Stimulated activated CD8-positive, alpha-beta memory T cell treated with anti-CD3 and anti-CD28 coated beads, Interleukin-15, amount 100 ng/mL, for 4 hours (primary cell): ENCODE measurements at regions not wholly inside any gene's neighbourhood (a gene's known extent, or its start where the extent isn't known, plus 50 kb on each side); places are given as distances from the start of the nearest gene placed in this dataset.
A peak's percentile ranks its signal among the peaks of the same experiment; 100 is the strongest.
"Not testable (repeated sequence)": the region's sequence is repeated elsewhere in the genome, so short reads cannot be mapped to it uniquely, and the experiment has no call there.

Experiments
- DNase-seq, 2 donors: peaks; one replicate each; pipeline ENCODE4 v3.0.0-alpha.2; 2020; ENCODE audit warnings: low read depth in 2 of 2

GRCh38 chrX:155819966-155820491 lies 61.1 kb upstream of the VAMP7 start:
- peak in 1 of 2 donors; percentile 5 for DNase-seq

GRCh38 chrX:155819525-155819924 lies 61.6 kb upstream of the VAMP7 start:
- no peak for DNase-seq

- not testable (repeated sequence) for DNase-seq
Observed at GRCh38 chrX:155814391-155814790, 66.8 kb upstream of the VAMP7 start.

GRCh38 chrX:155779831-155780230 lies 101.3 kb upstream of the VAMP7 start:
- no peak for DNase-seq

DNA sequence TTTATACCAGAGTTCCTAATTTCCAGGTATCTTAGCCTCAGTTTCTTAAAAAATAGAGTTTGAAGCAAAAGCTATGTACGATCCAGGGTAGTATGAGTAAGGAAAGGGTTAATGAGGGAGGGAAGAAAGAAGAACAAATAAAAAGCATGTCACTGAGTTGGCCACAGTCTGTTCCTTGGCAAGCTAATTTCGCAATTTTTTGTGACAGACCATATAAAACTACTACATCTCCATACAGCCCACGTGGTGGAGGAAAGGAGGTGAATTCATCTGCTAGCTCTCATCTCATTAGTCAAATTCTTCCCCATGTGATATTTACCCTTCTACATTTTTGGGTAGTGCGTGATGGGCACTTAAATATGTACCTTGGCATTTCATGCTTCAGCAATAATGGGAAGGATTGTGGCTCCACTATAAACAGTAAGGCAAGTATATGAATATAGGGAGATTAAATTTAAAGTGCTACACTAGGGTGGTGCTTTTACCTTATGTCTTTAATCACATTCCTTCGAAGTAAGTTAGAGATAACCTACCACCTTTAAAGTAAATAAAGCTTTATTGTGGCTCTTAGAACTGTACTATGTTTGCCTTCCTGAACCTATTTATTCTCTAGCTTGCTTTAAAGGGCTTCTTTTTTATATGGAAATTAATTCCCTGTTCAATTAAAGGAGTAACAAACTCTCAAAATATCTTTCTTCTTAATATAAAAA lies 102.1 kb upstream of the VAMP7 start:
- DNase-seq, result no peak

GRCh38 chrX:155774387-155774786 lies 106.8 kb upstream of the VAMP7 start:
- no peak for DNase-seq

GRCh38 chrX:155767876-155768769 lies 113.0 kb upstream of the VAMP7 start:
- DNase-seq, result no peak

DNA sequence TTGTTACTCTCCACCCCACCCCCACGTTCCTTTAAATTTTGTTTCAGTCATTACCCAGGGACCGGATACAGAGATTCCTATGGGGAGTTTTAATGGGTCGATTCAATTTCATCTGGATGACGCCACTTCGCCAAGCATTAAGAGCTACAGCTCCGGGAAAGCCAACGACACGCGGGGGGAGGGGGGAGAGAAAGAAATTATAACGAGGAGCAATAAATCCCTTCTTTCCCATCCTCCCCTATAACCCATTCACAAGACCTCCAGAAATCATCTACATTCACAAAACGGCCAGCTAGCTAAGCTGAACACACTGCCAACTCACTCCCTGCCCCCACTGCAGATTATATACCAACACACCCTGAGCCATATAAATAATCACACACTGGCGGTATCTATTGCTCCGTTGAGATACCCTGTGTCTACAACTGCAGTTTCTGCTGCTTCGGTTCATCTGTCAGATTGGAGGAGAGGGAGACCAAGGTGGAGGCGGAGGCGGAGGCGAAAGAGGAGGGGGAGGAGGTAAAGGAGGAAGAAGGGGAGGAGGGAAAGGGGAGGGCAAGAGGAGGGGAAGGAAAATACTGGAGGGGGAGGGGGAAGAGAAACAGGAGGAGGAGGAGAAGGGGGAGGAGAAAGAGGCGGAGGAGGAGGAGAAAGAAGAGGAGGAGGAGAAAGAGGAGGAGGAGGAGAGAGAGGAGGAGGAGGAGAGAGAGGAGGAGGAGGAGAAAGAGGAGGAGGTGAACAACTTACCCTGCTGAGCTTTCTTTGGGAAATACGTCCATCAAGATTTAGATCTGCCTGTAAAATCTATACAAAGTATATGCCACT lies 113.9 kb upstream of the VAMP7 start:
- DNase-seq, result peak in 1 of 2 donors; percentile 4

- no peak for DNase-seq
Observed at GRCh38 chrX:155766321-155766720, 114.8 kb upstream of the VAMP7 start.

GRCh38 chrX:155761185-155761584 lies 120.0 kb upstream of the VAMP7 start:
- DNase-seq, result no peak

DNA sequence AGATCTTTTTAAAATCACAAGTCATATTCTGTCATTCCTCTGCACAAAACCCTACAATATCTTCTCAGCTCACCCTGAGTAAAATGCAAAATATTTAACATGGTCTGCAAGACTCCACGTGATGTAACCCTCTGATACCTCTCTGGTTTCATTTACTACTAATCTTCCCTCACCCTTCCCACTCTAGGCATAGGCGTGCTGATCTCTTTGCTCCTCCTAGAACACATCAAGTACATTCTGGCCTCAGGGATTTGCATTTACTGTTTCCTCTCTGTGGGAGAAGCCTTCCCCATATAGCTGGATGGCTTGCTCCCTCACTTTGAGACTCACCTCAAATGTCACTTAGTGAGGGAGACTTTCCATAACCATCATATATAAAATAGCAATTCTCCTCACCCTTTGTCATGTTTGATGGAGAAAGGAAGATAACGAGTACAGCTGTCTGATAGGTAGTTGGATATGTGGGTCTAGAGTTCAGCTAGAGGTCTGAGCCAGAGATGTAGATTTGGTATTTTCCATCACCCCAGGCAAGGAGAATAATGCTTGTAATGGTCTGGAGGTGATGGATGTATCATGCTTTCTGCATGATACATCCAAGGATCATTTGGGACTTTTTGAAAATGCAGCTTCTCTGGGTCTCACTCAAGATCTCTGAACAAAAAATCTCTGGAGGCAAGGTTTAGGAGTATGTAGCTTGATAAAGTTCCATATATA lies 123.9 kb upstream of the VAMP7 start:
- DNase-seq, result no peak

DNA sequence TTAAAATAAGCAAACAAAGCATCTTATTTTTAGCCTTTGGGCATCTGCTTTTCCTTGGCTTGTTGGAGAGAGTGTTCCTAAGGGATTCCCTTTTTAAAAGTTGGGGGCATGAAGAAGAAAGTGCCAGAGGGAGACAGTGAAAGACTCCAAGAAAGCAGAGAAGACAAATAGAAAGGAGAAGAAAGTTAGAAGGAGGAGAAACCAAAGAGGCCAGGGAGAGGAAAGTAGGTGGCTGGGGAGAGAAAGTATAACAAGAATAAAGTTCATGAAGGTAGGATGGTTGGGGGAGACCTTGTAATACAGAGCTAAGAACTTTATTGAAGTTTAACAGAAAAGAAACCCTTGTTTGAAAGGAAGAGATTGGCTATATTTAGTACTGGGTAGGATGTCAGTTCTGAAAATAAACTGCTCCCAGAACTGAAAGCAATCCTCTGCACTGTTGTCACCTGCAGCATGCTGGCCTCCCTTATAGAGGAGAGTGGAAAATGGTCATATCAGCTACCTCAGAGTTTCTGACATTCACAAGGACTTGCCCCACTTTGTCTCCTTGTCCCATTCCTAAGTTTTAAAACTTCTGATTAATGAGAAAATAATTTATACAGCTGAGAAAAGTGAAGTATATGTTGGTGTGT lies 125.3 kb upstream of the VAMP7 start:
- DNase-seq, result no peak

- DNase-seq, result no peak
Observed at GRCh38 chrX:155751131-155751530, 130.0 kb upstream of the VAMP7 start.

DNA sequence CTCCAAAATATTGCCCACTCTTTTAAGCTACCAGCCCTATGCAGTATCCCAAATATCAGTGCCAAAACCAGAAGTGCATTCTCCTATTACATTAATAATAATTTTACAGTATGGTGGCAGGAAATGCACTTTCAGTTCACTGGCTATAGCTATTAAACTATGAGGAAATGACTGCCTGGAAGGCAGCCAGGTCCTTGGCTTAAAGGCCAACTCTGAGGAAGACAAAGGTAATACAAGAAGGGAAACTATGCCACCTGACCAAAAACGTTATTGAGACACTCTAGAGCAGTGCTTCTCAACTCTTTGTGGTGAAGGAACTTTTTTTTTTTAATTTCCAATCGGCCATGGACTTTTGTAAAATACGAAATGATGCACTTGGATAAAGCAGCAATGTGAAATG lies 133.6 kb upstream of the VAMP7 start:
- no peak for DNase-seq

- no peak for DNase-seq
Observed at GRCh38 chrX:155745792-155746191, 133.0 kb upstream of the TMLHE start.

DNA sequence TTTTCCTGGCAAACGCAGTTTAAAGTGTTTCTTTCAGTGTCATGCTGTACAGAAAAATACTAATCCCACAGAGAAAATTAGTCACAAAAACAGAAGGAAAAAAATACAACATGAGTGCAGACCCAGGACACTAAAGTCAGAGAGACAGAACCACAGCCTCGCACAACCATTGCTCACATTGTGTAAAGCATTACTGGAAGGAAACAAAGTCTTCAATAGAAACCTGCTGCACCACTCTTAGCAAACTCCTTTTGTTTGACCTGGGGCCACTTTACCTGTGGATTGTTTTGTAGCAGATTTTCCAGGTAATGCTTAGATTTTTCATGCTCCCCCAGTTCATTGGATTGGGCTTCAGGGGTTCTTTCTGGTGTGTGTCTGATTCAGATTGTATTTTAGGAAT lies 131.8 kb upstream of the TMLHE start:
- no peak for DNase-seq

DNA sequence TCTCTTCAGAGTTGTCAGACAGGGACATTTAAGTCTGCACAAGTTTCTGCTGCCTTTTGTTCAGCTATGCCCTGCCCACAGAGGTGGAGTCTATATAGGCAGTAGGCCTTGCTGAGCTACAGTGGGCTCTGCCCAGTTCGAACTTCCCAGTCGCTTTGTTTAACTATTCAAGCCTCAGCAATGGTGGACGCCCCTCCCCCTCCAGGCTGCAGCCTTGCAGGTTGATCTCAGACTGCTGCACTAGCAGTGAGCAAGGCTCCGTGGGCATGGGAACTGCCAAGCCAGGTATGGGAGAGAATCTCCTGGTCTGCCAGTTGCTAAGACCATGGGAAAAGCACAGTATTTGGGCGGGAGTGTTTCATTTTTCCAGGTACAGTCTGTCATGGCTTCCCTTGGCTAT lies 115.6 kb upstream of the TMLHE start:
- not testable (repeated sequence) for DNase-seq

DNA sequence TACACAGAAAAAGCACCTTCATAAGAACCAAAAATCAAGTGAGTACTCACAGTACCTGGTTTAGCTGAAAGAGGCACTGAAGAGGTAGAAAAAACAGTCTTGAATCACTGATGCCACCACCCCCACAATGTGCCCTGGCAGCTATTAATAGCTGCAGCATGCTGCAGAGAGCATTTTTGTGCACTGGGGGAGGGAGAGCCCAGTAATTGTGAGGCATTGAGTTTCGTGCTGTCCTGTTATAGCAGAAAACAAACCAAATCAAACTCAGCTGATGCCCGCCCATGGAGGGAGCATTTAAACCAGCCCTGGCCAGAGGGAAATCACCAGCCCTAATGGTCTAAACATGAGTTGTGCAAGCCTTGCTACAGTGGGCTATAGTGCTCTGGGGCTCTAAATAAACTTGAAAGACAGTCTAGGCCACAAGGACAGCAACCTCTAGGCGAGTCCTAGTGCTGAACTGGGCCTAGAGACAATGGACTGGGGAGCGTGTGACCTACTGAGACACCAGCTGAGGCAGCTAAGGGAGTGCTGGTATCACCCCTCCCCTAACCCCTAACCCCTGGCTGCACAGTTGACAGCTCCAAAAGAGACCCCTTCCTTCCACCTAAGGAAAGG lies 106.3 kb upstream of the TMLHE start:
- DNase-seq, result no peak

GRCh38 chrX:155715141-155715540 lies 102.4 kb upstream of the TMLHE start:
- no peak for DNase-seq

- no peak for DNase-seq
Observed at GRCh38 chrX:155695419-155695818, 82.7 kb upstream of the TMLHE start.
